Prostate gland (tissue), 2 donors: ENCODE measurements at regions not wholly inside any gene's neighbourhood (a gene's known extent, or its start where the extent isn't known, plus 50 kb on each side); places are given as distances from the start of the nearest gene placed in this dataset.

ENCODE experiments used
- DNase-seq: peaks from one replicate; pipeline ENCODE4 v3.0.0-alpha.2; 2019; ENCODE audit warnings: low spot score
- H3K27ac ChIP-seq, 2 donors: fragments of 200-600 bp; sonication (generic); 2 replicates each; pipeline ENCODE4 v1.5.1; 2017 to 2019
- H3K27me3 ChIP-seq: fragments of 200-600 bp; sonication (generic); replicated peaks from 2 replicates; pipeline ENCODE4 v1.5.1; 2019; ENCODE audit not compliant: insufficient read depth
- H3K36me3 ChIP-seq, 2 donors: fragments of 200-600 bp; sonication (generic); 1 replicate in 1 of 2; 2 replicates in 1 of 2; pipeline versions ENCODE4 v1.5.1 to v1.8.1; 2017 to 2019
- H3K4me1 ChIP-seq: fragments of 200-600 bp; sonication (generic); replicated peaks from 2 replicates; pipeline ENCODE4 v1.5.1; 2019
- H3K4me3 ChIP-seq, 2 donors: fragments of 200-600 bp; sonication (generic); 2 replicates each; pipeline ENCODE4 v1.5.1; 2017 to 2019
- H3K9me3 ChIP-seq: fragments of 200-600 bp; sonication (generic); 2 replicates; pipeline ENCODE4 v1.5.1; 2017
- CTCF ChIP-seq, 4 experiments: fragments of 200-600 bp in 2 of 4; fragments of 450-650 bp in 2 of 4; sonication (generic) in 2 of 4; IDR thresholded peaks; 1 replicate in 3 of 4; 2 replicates in 1 of 4; pipeline ENCODE4 v1.5.1; 2016 to 2019; ENCODE audit warnings: antibody characterized with exemption in 4 of 4, mild to moderate bottlenecking in 2 of 4, moderate library complexity in 2 of 4
- POLR2A ChIP-seq: fragments of 450-650 bp; IDR thresholded peaks from one replicate; pipeline ENCODE4 v1.6.1; 2016; ENCODE audit warnings: antibody characterized with exemption, mild to moderate bottlenecking
- POLR2AphosphoS5 ChIP-seq: sonication (generic); formaldehyde crosslinking; IDR thresholded peaks from one replicate; pipeline ENCODE4 v1.6.1; 2017; ENCODE audit warnings: antibody characterized with exemption
- WGBS: methylation state at CpG from one replicate; pipeline ENCODE4 v1.1.5; 2018; 5-methylcytosine and 5-hydroxymethylcytosine counted together
- intact Hi-C: fragments of 100-400 bp; cut with DNase I; formaldehyde crosslinking; loops from one replicate; pipeline ENCODE4 v1.14.2; 2022

DNA sequence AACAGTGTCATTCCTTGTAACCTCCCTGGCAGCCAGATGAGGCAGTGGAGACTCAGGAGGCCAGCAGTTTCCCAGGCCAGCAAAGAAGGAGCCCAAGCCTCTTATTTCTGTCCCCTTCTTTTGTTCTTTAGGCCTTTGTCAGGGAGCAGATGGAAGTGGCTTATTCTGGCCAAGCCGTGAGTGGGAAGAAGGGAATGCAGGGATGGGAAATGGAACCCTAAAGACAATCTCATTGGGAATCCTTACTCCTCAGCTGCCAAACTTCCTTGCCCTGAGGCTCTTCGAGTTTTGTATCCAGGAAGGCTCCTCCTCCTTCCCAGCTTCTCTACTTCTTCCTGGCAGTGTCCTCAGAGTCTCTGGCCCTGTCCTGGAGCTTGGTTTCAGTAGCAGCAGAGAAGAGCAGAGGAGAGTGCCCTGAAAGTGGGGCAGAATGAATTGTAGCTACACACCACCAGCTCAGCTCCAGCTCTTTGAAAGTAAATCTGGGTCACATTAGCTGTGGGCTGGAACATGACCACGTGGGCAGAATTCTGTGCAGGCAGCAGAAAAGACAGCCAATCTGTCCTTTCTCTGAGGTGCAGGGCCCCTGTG, 63.9 kb downstream of the NDUFS5 start:
- no peak for TF ChIP-seq POLR2A
- TF ChIP-seq POLR2AphosphoS5, result no peak
- no peak for TF ChIP-seq CTCF (IDR thresholded peaks at IDR 0.05)
- no peak overlapping the region for H3K4me3 ChIP-seq
- intact Hi-C loops, result loop anchor here (5.0 kb wide), 2 partner anchors 63 to 228 kb away; partner anchors contain the start of gene NDUFS5
- H3K36me3 ChIP-seq, result no peaks in the 10 kb centered on the region
- no peak overlapping the region for H3K27ac ChIP-seq
- no peaks in the 10 kb centered on the region for H3K4me1 ChIP-seq
- H3K9me3 ChIP-seq, result no peaks in the 10 kb centered on the region
- H3K27me3 ChIP-seq, result no peaks in the 10 kb centered on the region
- 23% methylated on average over 3 of the region's 3 CpGs for WGBS
- no peak for DNase-seq

GRCh38 chr1:39090757-39091380, 64.7 kb downstream of the NDUFS5 start:
- 84% methylated on average over 3 of the region's 3 CpGs for WGBS
- TF ChIP-seq CTCF (IDR thresholded peaks at IDR 0.05) (no peak), POLR2AphosphoS5 (no peak), POLR2A (no peak)
- Histone ChIP-seq H3K4me1 (no peaks in the 10 kb centered on the region), H3K27ac (no peak overlapping the region), H3K4me3 (no peak overlapping the region), H3K9me3 (no peaks in the 10 kb centered on the region), H3K27me3 (no peaks in the 10 kb centered on the region), H3K36me3 (no peaks in the 10 kb centered on the region)
- intact Hi-C loops, result loop anchor here (5.0 kb wide), 1 partner anchor 64 kb away; the partner anchor contains the start of gene NDUFS5
- DNase-seq, result no peak

- intact Hi-C loops, result loop anchor here (5.0 kb wide), 1 partner anchor 65 kb away; the partner anchor contains the start of gene NDUFS5
- H3K36me3 ChIP-seq, result no peaks in the 10 kb centered on the region
- H3K4me3 ChIP-seq, result no peak overlapping the region
- H3K9me3 ChIP-seq, result no peaks in the 10 kb centered on the region
- H3K27me3 ChIP-seq, result no peaks in the 10 kb centered on the region
- no peak overlapping the region for H3K27ac ChIP-seq
- no peaks in the 10 kb centered on the region for H3K4me1 ChIP-seq
- TF ChIP-seq POLR2AphosphoS5 (peak; percentile 73), POLR2A (no peak), CTCF (IDR thresholded peaks at IDR 0.05) (peak in 3 of 4 experiments; percentile 53 to 69 (median 69))
- 41% methylated on average over 7 of the region's 7 CpGs for WGBS
- DNase-seq, result peak; percentile 77
These were observed 65.9 kb downstream of the NDUFS5 start for GRCh38 chr1:39091845-39092645.

DNA sequence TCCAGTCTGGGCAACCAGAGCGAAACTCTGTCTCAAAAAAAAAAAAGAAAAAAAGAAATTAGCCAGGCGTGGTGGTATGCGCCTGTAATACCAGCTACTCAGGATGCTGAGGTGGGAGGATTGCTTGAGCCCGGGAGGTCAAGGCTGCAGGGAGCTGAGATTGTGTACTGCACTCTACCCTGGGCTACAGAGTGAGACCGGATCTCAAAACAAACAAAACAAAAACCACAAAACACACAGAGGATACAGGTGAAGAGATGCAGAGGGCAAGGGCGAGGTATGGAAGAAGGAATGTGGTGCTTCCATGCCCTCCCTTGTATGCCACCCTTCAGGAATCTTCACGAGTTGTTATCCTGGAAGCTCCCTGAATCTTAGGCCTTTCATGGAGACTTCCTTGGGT, 68.5 kb downstream of the NDUFS5 start:
- Histone ChIP-seq H3K27ac (no peak overlapping the region), H3K9me3 (no peaks in the 10 kb centered on the region), H3K36me3 (no peaks in the 10 kb centered on the region), H3K4me3 (no peak overlapping the region), H3K27me3 (no peaks in the 10 kb centered on the region), H3K4me1 (peaks cover 3% of the 10 kb centered on the region)
- DNase-seq, result no peak
- 75% methylated on average over 7 of the region's 7 CpGs for WGBS
- no peak for TF ChIP-seq POLR2A
- no peak for TF ChIP-seq CTCF (IDR thresholded peaks at IDR 0.05)
- TF ChIP-seq POLR2AphosphoS5, result no peak
- intact Hi-C loops, result loop anchor here (5.0 kb wide), 2 partner anchors 67 to 448 kb away; partner anchors contain the start of gene NDUFS5
